Mesodermal cell (in vitro differentiated cells): ENCODE measurements at regions not wholly inside any gene's neighbourhood (a gene's known extent, or its start where the extent isn't known, plus 50 kb on each side); places are given as distances from the start of the nearest gene placed in this dataset.
"Not testable (repeated sequence)": the region's sequence is repeated elsewhere in the genome, so short reads cannot be mapped to it uniquely, and the experiment has no call there.

ENCODE experiments used
- H3K27ac ChIP-seq: 2 replicates; pipeline ENCODE4 v1.7.0; 2013; ENCODE audit warnings: mild to moderate bottlenecking, low read depth, low read length, moderate library complexity; ENCODE audit not compliant: severe bottlenecking
- H3K36me3 ChIP-seq: 2 replicates; pipeline ENCODE4 v1.7.1; 2013; ENCODE audit warnings: mild to moderate bottlenecking, low read length, moderate library complexity; ENCODE audit not compliant: control insufficient read depth, insufficient read depth
- H3K4me1 ChIP-seq: one replicate; pipeline ENCODE4 v1.7.1; 2013; ENCODE audit warnings: mild to moderate bottlenecking, low read length; ENCODE audit not compliant: insufficient read depth, control insufficient read depth, poor library complexity, severe bottlenecking
- H3K4me3 ChIP-seq: 2 replicates; pipeline ENCODE4 v1.7.0; 2013; ENCODE audit warnings: low read length, control low read depth, mild to moderate bottlenecking; ENCODE audit not compliant: insufficient read depth, poor library complexity, severe bottlenecking; ENCODE audit errors: extremely low read depth
- H3K9me3 ChIP-seq: 2 replicates; pipeline ENCODE4 v1.7.1; 2013; ENCODE audit warnings: mild to moderate bottlenecking, low read length, moderate library complexity; ENCODE audit not compliant: control insufficient read depth
- WGBS, 2 experiments: methylation state at CpG; one replicate each; pipeline ENCODE4 v1.1.5; 2013; ENCODE audit warnings: missing lambda C conversion rate in 2 of 2; ENCODE audit not compliant: insufficient coverage in 2 of 2; 5-methylcytosine and 5-hydroxymethylcytosine counted together

GRCh38 chr10:80855348-80855971 is 317.8 kb downstream of the SH2D4B start:
- Histone ChIP-seq H3K9me3 (no peaks in the 10 kb centered on the region), H3K4me1 (no peaks in the 10 kb centered on the region), H3K4me3 (no peak overlapping the region), H3K27ac (no peak overlapping the region), H3K36me3 (no peaks in the 10 kb centered on the region)
- 50 to 74% methylated on average over 4 to 5 of the region's 5 CpGs for WGBS, 2 experiments

- H3K4me1 ChIP-seq: no peaks in the 10 kb centered on the region
- no peak overlapping the region for H3K27ac ChIP-seq
- no peak overlapping the region for H3K4me3 ChIP-seq
- H3K36me3 ChIP-seq: no peaks in the 10 kb centered on the region
- WGBS, 2 experiments: 94 to 100% methylated on average over 2 of the region's 2 CpGs
- no peaks in the 10 kb centered on the region for H3K9me3 ChIP-seq
Measured at GRCh38 chr10:80856186-80856585, 318.5 kb downstream of the SH2D4B start.

DNA sequence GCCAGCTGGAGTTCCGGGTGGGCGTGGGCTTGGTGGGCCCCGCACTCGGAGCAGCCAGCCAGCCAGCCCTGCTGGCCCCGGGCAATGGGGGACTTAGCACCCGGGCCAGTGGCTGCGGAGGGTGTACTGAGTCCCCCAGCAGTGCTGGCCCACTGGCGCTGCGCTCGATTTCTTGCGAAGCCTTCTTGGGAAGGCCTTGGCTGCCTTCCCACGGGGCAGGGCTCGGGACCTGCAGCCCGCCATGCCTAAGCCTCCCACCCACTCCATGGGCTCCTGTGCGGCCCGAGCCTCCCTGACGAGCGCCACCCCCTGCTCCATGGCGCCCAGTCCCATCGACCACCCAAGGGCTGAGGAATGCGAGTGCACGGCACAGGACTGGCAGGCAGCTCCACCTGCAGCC is 321.6 kb downstream of the SH2D4B start:
- not testable (repeated sequence) for H3K27ac ChIP-seq, H3K4me1 ChIP-seq, H3K9me3 ChIP-seq, H3K4me3 ChIP-seq, H3K36me3 ChIP-seq
- 94% methylated on average over 8 of the region's 22 CpGs; no CpG with 5 or more reads in 1 of the 2 experiments for WGBS, 2 experiments

- Histone ChIP-seq H3K4me3 (no peak overlapping the region), H3K9me3 (no peaks in the 10 kb centered on the region), H3K27ac (no peak overlapping the region), H3K36me3 (no peaks in the 10 kb centered on the region), H3K4me1 (no peaks in the 10 kb centered on the region)
- 88 to 100% methylated on average over 1 of the region's 1 CpG for WGBS, 2 experiments
Measured at GRCh38 chr10:80860719-80861118, 323.0 kb downstream of the SH2D4B start.

GRCh38 chr10:80861882-80862281 is 324.2 kb downstream of the SH2D4B start:
- Histone ChIP-seq H3K4me1 (no peaks in the 10 kb centered on the region), H3K27ac (no peak overlapping the region), H3K4me3 (no peak overlapping the region), H3K9me3 (no peaks in the 10 kb centered on the region), H3K36me3 (no peaks in the 10 kb centered on the region)

DNA sequence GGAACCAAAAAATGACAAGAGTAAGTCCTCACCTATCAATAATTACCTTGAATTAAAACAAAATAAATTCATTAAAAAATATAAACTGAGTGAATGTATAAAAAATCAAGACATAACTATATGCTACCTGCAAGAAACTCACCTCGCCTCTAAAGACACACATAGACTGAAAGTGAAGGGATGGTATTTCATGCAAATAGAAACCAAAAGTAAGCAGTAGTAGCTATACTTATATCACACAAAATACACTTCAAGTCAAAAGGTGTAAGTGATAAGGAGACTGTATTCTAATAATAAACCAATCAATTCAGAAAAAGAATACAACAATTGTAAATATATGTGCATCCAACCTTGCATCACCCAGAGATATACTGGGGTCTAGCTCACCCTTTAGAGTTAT is 332.6 kb downstream of the SH2D4B start:
- no peaks in the 10 kb centered on the region for H3K36me3 ChIP-seq
- no peaks in the 10 kb centered on the region for H3K9me3 ChIP-seq
- H3K27ac ChIP-seq: no peak overlapping the region
- H3K4me1 ChIP-seq: no peaks in the 10 kb centered on the region
- no peak overlapping the region for H3K4me3 ChIP-seq
- WGBS, 2 experiments: no CpG with 5 or more reads among the region's 1 CpG

DNA sequence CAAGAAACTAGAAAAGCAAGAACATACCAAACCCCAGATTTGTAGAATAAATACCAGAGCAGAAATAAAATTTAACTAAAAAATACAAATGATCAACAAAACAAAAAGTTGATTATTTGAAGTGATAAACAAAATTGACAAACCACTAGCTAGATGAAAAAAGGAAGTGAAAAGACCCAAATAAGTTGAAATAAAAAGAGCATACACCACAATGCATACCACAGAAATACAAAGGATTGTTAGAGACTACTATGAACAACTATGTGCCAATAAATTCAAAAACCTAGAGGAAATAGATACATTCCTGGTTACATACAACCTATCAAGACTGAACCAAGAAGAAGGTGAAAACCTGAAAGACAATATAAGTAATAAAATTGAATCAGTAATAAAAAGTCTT is 333.4 kb downstream of the SH2D4B start:
- H3K36me3 ChIP-seq: no peaks in the 10 kb centered on the region
- no peak overlapping the region for H3K27ac ChIP-seq
- no peak overlapping the region for H3K4me3 ChIP-seq
- H3K4me1 ChIP-seq: no peaks in the 10 kb centered on the region
- H3K9me3 ChIP-seq: no peaks in the 10 kb centered on the region

DNA sequence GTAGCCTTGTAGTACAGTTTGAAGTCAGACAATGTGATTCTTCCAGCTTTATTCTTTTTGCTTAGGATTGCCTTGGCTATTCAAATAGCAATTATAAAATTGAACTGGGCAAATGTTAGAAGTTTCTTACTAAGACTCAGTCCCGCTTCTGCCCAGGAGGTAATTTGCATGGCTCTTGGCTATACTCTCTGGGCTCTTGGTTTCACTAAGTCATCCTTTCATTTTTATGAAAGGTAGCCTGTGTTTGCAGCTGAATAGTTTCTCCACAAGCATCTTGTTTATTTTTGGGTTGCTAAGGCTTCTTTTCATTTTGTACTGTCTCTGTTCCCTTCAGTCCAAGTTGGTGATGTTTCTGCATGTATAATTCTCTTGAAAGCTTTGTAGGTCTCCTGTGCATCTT is 340.6 kb downstream of the SH2D4B start:
- H3K36me3 ChIP-seq: no peaks in the 10 kb centered on the region
- 83% methylated on average over 1 of the region's 1 CpG; no CpG with 5 or more reads in 1 of the 2 experiments for WGBS, 2 experiments
- H3K9me3 ChIP-seq: no peaks in the 10 kb centered on the region
- no peak overlapping the region for H3K4me3 ChIP-seq
- H3K4me1 ChIP-seq: no peaks in the 10 kb centered on the region
- H3K27ac ChIP-seq: no peak overlapping the region

DNA sequence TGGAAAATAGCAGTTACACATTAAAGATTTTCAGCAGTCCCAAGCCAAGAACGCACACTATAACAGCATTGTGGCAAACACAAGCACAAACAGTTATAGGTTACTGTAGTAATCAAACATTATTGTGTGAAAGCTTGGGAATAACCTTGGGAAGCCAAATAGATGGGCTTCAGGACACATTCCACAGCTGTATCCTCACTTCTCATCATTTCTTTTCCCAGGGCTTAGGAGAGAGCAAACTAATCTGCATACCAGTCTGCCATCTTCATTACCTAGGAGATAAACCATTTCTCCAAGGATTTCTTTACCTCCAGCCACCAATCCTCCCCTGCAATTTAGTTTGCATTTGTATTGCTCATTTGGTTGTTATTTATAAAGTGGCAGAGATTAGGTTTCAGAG is 352.4 kb downstream of the SH2D4B start:
- WGBS, 2 experiments: no CpG with 5 or more reads among the region's 1 CpG
- H3K9me3 ChIP-seq: no peaks in the 10 kb centered on the region
- no peak overlapping the region for H3K27ac ChIP-seq
- no peaks in the 10 kb centered on the region for H3K36me3 ChIP-seq
- no peaks in the 10 kb centered on the region for H3K4me1 ChIP-seq
- no peak overlapping the region for H3K4me3 ChIP-seq

DNA sequence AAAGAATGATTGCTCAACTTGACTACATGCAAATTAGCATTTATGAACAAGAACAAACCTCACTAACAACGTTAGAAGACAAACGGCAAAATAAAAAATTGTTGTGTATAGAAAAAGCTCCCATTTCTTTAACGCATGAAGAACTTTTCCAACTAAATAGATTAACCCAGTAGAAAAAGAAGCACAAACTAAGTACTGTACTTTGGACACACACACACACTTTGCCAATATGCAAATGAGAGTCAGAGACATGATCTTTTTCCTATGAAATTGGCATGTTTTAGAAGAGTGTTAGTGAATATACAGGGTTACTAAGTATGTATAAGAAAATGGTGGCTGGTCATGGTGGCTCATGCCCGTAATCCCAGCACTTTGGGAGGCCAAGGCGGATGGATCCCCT is 355.6 kb downstream of the SH2D4B start:
- WGBS, 2 experiments: 83% methylated on average over 2 of the region's 5 CpGs; no CpG with 5 or more reads in 1 of the 2 experiments
- Histone ChIP-seq H3K4me3 (no peak overlapping the region), H3K27ac (no peak overlapping the region), H3K36me3 (no peaks in the 10 kb centered on the region), H3K9me3 (no peaks in the 10 kb centered on the region), H3K4me1 (no peaks in the 10 kb centered on the region)

- 0% methylated on average over 1 of the region's 3 CpGs; no CpG with 5 or more reads in 1 of the 2 experiments for WGBS, 2 experiments
- no peak overlapping the region for H3K4me3 ChIP-seq
- no peaks in the 10 kb centered on the region for H3K4me1 ChIP-seq
- no peak overlapping the region for H3K27ac ChIP-seq
- no peaks in the 10 kb centered on the region for H3K36me3 ChIP-seq
- no peaks in the 10 kb centered on the region for H3K9me3 ChIP-seq
Measured at GRCh38 chr10:80894311-80894791, 356.6 kb downstream of the SH2D4B start.
